ENCODE measurements at regions not wholly inside any gene's neighbourhood (a gene's known extent, or its start where the extent isn't known, plus 50 kb on each side); places are given as distances from the start of the nearest gene placed in this dataset.
"Not testable (repeated sequence)": the region's sequence is repeated elsewhere in the genome, so short reads cannot be mapped to it uniquely, and the experiment has no call there.

GRCh38 chr1:229004066-229004833 lies 266.7 kb upstream of the RAB4A start:
- no peaks in the 10 kb centered on the region; the same call in 1 of the 2 replicates for H3K4me1 ChIP-seq (ENCODE audit: insufficient read depth, low read length)
- H3K9ac ChIP-seq (ENCODE audit: low read depth, low read length): no peak overlapping the region
- H3K36me3 ChIP-seq (ENCODE audit: insufficient read depth, low read depth, low read length): no peaks in the 10 kb centered on the region
- H3K4me3 ChIP-seq (ENCODE audit: low read length): no peak overlapping the region
- H3K9me3 ChIP-seq (ENCODE audit: insufficient read depth, low read depth, low read length): no peaks in the 10 kb centered on the region
- H3K27me3 ChIP-seq (ENCODE audit: insufficient read depth, low read length): no peaks in the 10 kb centered on the region
- no peak overlapping the region for H3K27ac ChIP-seq (ENCODE audit: low read length)

- no peaks in the 10 kb centered on the region for H3K9me3 ChIP-seq (ENCODE audit: insufficient read depth, low read depth, low read length)
- H3K4me1 ChIP-seq (ENCODE audit: insufficient read depth, low read length): no peaks in the 10 kb centered on the region; the same call in 1 of the 2 replicates
- no peak overlapping the region for H3K9ac ChIP-seq (ENCODE audit: low read depth, low read length)
- H3K27me3 ChIP-seq (ENCODE audit: insufficient read depth, low read length): no peaks in the 10 kb centered on the region
- H3K27ac ChIP-seq (ENCODE audit: low read length): no peak overlapping the region
- H3K36me3 ChIP-seq (ENCODE audit: insufficient read depth, low read depth, low read length): no peaks in the 10 kb centered on the region
- H3K4me3 ChIP-seq (ENCODE audit: low read length): no peak overlapping the region
These were observed 265.8 kb upstream of the RAB4A start for GRCh38 chr1:229005097-229005496.

GRCh38 chr1:229005556-229005955 lies 265.4 kb upstream of the RAB4A start:
- Histone ChIP-seq H3K9ac (ENCODE audit: low read depth, low read length) (no peak overlapping the region), H3K4me1 (ENCODE audit: insufficient read depth, low read length) (no peaks in the 10 kb centered on the region; the same call in 1 of the 2 replicates)

GRCh38 chr1:229006121-229006870 lies 264.6 kb upstream of the RAB4A start:
- Histone ChIP-seq H3K4me1 (ENCODE audit: insufficient read depth, low read length) (no peaks in the 10 kb centered on the region; the same call in 1 of the 2 replicates), H3K4me3 (ENCODE audit: low read length) (no peak overlapping the region), H3K27me3 (ENCODE audit: insufficient read depth, low read length) (no peaks in the 10 kb centered on the region), H3K36me3 (ENCODE audit: insufficient read depth, low read depth, low read length) (no peaks in the 10 kb centered on the region), H3K9ac (ENCODE audit: low read depth, low read length) (no peak overlapping the region), H3K9me3 (ENCODE audit: insufficient read depth, low read depth, low read length) (no peaks in the 10 kb centered on the region), H3K27ac (ENCODE audit: low read length) (no peak overlapping the region)

More at GRCh38 chr1:229005556-229005955, 265.4 kb upstream of the RAB4A start:
- Histone ChIP-seq H3K36me3 (ENCODE audit: insufficient read depth, low read depth, low read length) (no peaks in the 10 kb centered on the region), H3K9me3 (ENCODE audit: insufficient read depth, low read depth, low read length) (no peaks in the 10 kb centered on the region), H3K27ac (ENCODE audit: low read length) (no peak overlapping the region), H3K27me3 (ENCODE audit: insufficient read depth, low read length) (no peaks in the 10 kb centered on the region), H3K4me3 (ENCODE audit: low read length) (no peak overlapping the region)

GRCh38 chr1:229007167-229007566 lies 263.7 kb upstream of the RAB4A start:
- Histone ChIP-seq H3K9ac (ENCODE audit: low read depth, low read length) (no peak overlapping the region), H3K4me3 (ENCODE audit: low read length) (no peak overlapping the region), H3K36me3 (ENCODE audit: insufficient read depth, low read depth, low read length) (no peaks in the 10 kb centered on the region), H3K27ac (ENCODE audit: low read length) (no peak overlapping the region), H3K9me3 (ENCODE audit: insufficient read depth, low read depth, low read length) (no peaks in the 10 kb centered on the region), H3K27me3 (ENCODE audit: insufficient read depth, low read length) (no peaks in the 10 kb centered on the region), H3K4me1 (ENCODE audit: insufficient read depth, low read length) (no peaks in the 10 kb centered on the region; the same call in 1 of the 2 replicates)

- Histone ChIP-seq H3K36me3 (ENCODE audit: insufficient read depth, low read depth, low read length) (no peaks in the 10 kb centered on the region), H3K27ac (ENCODE audit: low read length) (no peak overlapping the region), H3K9me3 (ENCODE audit: insufficient read depth, low read depth, low read length) (no peaks in the 10 kb centered on the region), H3K4me1 (ENCODE audit: insufficient read depth, low read length) (no peaks in the 10 kb centered on the region; the same call in 1 of the 2 replicates), H3K9ac (ENCODE audit: low read depth, low read length) (no peak overlapping the region), H3K27me3 (ENCODE audit: insufficient read depth, low read length) (no peaks in the 10 kb centered on the region), H3K4me3 (ENCODE audit: low read length) (no peak overlapping the region)
These were observed 263.2 kb upstream of the RAB4A start for GRCh38 chr1:229007701-229008100.

GRCh38 chr1:229008347-229008746 lies 262.6 kb upstream of the RAB4A start:
- not testable (repeated sequence) for H3K4me3 ChIP-seq (ENCODE audit: low read length); H3K36me3 ChIP-seq (ENCODE audit: insufficient read depth, low read depth, low read length); H3K27me3 ChIP-seq (ENCODE audit: insufficient read depth, low read length)

GRCh38 chr1:229011022-229011421 lies 259.9 kb upstream of the RAB4A start:
- Histone ChIP-seq H3K27me3 (ENCODE audit: insufficient read depth, low read length) (no peaks in the 10 kb centered on the region), H3K36me3 (ENCODE audit: insufficient read depth, low read depth, low read length) (no peaks in the 10 kb centered on the region), H3K9ac (ENCODE audit: low read depth, low read length) (no peak overlapping the region)

More at GRCh38 chr1:229008347-229008746, 262.6 kb upstream of the RAB4A start:
- H3K4me1 ChIP-seq (ENCODE audit: insufficient read depth, low read length); H3K27ac ChIP-seq (ENCODE audit: low read length); H3K9me3 ChIP-seq (ENCODE audit: insufficient read depth, low read depth, low read length); H3K9ac ChIP-seq (ENCODE audit: low read depth, low read length): not testable (repeated sequence)

GRCh38 chr1:229012823-229013222 lies 258.1 kb upstream of the RAB4A start:
- Histone ChIP-seq H3K4me3 (ENCODE audit: low read length) (no peak overlapping the region), H3K36me3 (ENCODE audit: insufficient read depth, low read depth, low read length) (no peaks in the 10 kb centered on the region), H3K27me3 (ENCODE audit: insufficient read depth, low read length) (no peaks in the 10 kb centered on the region), H3K4me1 (ENCODE audit: insufficient read depth, low read length) (no peaks in the 10 kb centered on the region; the same call in 1 of the 2 replicates), H3K9ac (ENCODE audit: low read depth, low read length) (no peak overlapping the region), H3K9me3 (ENCODE audit: insufficient read depth, low read depth, low read length) (no peaks in the 10 kb centered on the region), H3K27ac (ENCODE audit: low read length) (no peak overlapping the region)

More at GRCh38 chr1:229011022-229011421, 259.9 kb upstream of the RAB4A start:
- Histone ChIP-seq H3K27ac (ENCODE audit: low read length) (no peak overlapping the region), H3K9me3 (ENCODE audit: insufficient read depth, low read depth, low read length) (no peaks in the 10 kb centered on the region), H3K4me3 (ENCODE audit: low read length) (no peak overlapping the region), H3K4me1 (ENCODE audit: insufficient read depth, low read length) (no peaks in the 10 kb centered on the region; the same call in 1 of the 2 replicates)

- Histone ChIP-seq H3K9me3 (ENCODE audit: insufficient read depth, low read depth, low read length) (no peaks in the 10 kb centered on the region), H3K36me3 (ENCODE audit: insufficient read depth, low read depth, low read length) (no peaks in the 10 kb centered on the region), H3K4me1 (ENCODE audit: insufficient read depth, low read length) (no peaks in the 10 kb centered on the region; the same call in 1 of the 2 replicates), H3K27me3 (ENCODE audit: insufficient read depth, low read length) (no peaks in the 10 kb centered on the region), H3K9ac (ENCODE audit: low read depth, low read length) (no peak overlapping the region), H3K27ac (ENCODE audit: low read length) (no peak overlapping the region), H3K4me3 (ENCODE audit: low read length) (no peak overlapping the region)
These were observed 256.9 kb upstream of the RAB4A start for GRCh38 chr1:229013981-229014380.

GRCh38 chr1:229015806-229016205 lies 255.1 kb upstream of the RAB4A start:
- H3K27ac ChIP-seq (ENCODE audit: low read length): no peak overlapping the region
- no peaks in the 10 kb centered on the region for H3K27me3 ChIP-seq (ENCODE audit: insufficient read depth, low read length)
- H3K9ac ChIP-seq (ENCODE audit: low read depth, low read length): no peak overlapping the region

More at GRCh38 chr1:229015806-229016205, 255.1 kb upstream of the RAB4A start:
- H3K9me3 ChIP-seq (ENCODE audit: insufficient read depth, low read depth, low read length): no peaks in the 10 kb centered on the region
- H3K4me1 ChIP-seq (ENCODE audit: insufficient read depth, low read length): no peaks in the 10 kb centered on the region; the same call in 1 of the 2 replicates
- H3K4me3 ChIP-seq (ENCODE audit: low read length): no peak overlapping the region
- no peaks in the 10 kb centered on the region for H3K36me3 ChIP-seq (ENCODE audit: insufficient read depth, low read depth, low read length)
